Mucosa of rectum (tissue), 2 donors: ENCODE measurements at regions not wholly inside any gene's neighbourhood (a gene's known extent, or its start where the extent isn't known, plus 50 kb on each side); places are given as distances from the start of the nearest gene placed in this dataset.
"Not testable (repeated sequence)": the region's sequence is repeated elsewhere in the genome, so short reads cannot be mapped to it uniquely, and the experiment has no call there.

Source experiments
- H3K27ac ChIP-seq, 2 donors: one replicate each; pipeline ENCODE4 v1.7.0; 2013; ENCODE audit warnings: inconsistent platforms in 2 of 2, low read depth in 2 of 2, low read length in 2 of 2
- H3K27me3 ChIP-seq, 2 donors: one replicate each; pipeline ENCODE4 v1.7.0; 2013; ENCODE audit warnings: low read length in 2 of 2; ENCODE audit not compliant: control insufficient read depth in 2 of 2, insufficient read depth in 2 of 2
- H3K36me3 ChIP-seq, 2 donors: one replicate each; pipeline ENCODE4 v1.7.0; 2013; ENCODE audit warnings: low read length in 2 of 2; ENCODE audit not compliant: control insufficient read depth in 2 of 2, insufficient read depth in 2 of 2
- H3K4me1 ChIP-seq, 2 donors: one replicate each; pipeline ENCODE4 v1.7.0; 2013; ENCODE audit warnings: low read length in 2 of 2, mild to moderate bottlenecking in 1 of 2; ENCODE audit not compliant: control insufficient read depth in 2 of 2, insufficient read depth in 2 of 2
- H3K4me3 ChIP-seq, 2 donors: one replicate each; pipeline ENCODE4 v1.7.0; 2013; ENCODE audit warnings: low read length in 2 of 2
- H3K9ac ChIP-seq, 2 donors: one replicate each; pipeline ENCODE4 v1.7.0; 2013; ENCODE audit warnings: low read length in 2 of 2, low read depth in 1 of 2, mild to moderate bottlenecking in 1 of 2
- H3K9me3 ChIP-seq, 2 donors: one replicate each; pipeline ENCODE4 v1.7.0; 2013; ENCODE audit warnings: low read length in 2 of 2; ENCODE audit not compliant: control insufficient read depth in 2 of 2
- donor health status: healthy.
- donor health status: Normal muscosa, but diverticular disease.

GRCh38 chr6:50899306-50899870, 80.7 kb downstream of the TFAP2B start:
- Histone ChIP-seq H3K27ac (no peak overlapping the region), H3K4me1 (no peaks in the 10 kb centered on the region), H3K4me3 (no peak overlapping the region), H3K9me3 (no peaks in the 10 kb centered on the region), H3K36me3 (no peaks in the 10 kb centered on the region), H3K9ac (no peak overlapping the region), H3K27me3 (no peaks in the 10 kb centered on the region)

- H3K4me1 ChIP-seq, result no peaks in the 10 kb centered on the region
- H3K27ac ChIP-seq, result no peak overlapping the region
- no peak overlapping the region for H3K9ac ChIP-seq
- no peaks in the 10 kb centered on the region for H3K27me3 ChIP-seq
- no peak overlapping the region for H3K4me3 ChIP-seq
- H3K9me3 ChIP-seq, result no peaks in the 10 kb centered on the region
- no peaks in the 10 kb centered on the region for H3K36me3 ChIP-seq
Measured at GRCh38 chr6:50902260-50902659, 83.6 kb downstream of the TFAP2B start.

GRCh38 chr6:50905297-50905696, 86.6 kb downstream of the TFAP2B start:
- no peak overlapping the region for H3K4me3 ChIP-seq
- H3K27me3 ChIP-seq, result no peaks in the 10 kb centered on the region
- H3K4me1 ChIP-seq, result no peaks in the 10 kb centered on the region
- H3K36me3 ChIP-seq, result no peaks in the 10 kb centered on the region
- no peaks in the 10 kb centered on the region for H3K9me3 ChIP-seq
- no peak overlapping the region for H3K9ac ChIP-seq
- H3K27ac ChIP-seq, result no peak overlapping the region

GRCh38 chr6:50907565-50907964, 88.9 kb downstream of the TFAP2B start:
- Histone ChIP-seq H3K27ac (no peak overlapping the region), H3K9me3 (no peaks in the 10 kb centered on the region), H3K9ac (no peak overlapping the region), H3K4me3 (no peak overlapping the region), H3K27me3 (no peaks in the 10 kb centered on the region), H3K36me3 (no peaks in the 10 kb centered on the region), H3K4me1 (no peaks in the 10 kb centered on the region)

GRCh38 chr6:50913105-50913770, 94.6 kb downstream of the TFAP2B start:
- Histone ChIP-seq H3K36me3 (no peaks in the 10 kb centered on the region), H3K27me3 (no peaks in the 10 kb centered on the region), H3K4me3 (no peak overlapping the region), H3K4me1 (no peaks in the 10 kb centered on the region), H3K9ac (no peak overlapping the region), H3K27ac (no peak overlapping the region), H3K9me3 (no peaks in the 10 kb centered on the region)

GRCh38 chr6:50921378-50921777, 102.7 kb downstream of the TFAP2B start:
- H3K4me1 ChIP-seq, H3K4me3 ChIP-seq, H3K36me3 ChIP-seq: not testable (repeated sequence)

GRCh38 chr6:50921968-50922367, 103.3 kb downstream of the TFAP2B start:
- Histone ChIP-seq H3K36me3 (no peaks in the 10 kb centered on the region), H3K4me3 (no peak overlapping the region), H3K27ac (no peak overlapping the region), H3K4me1 (no peaks in the 10 kb centered on the region), H3K9ac (no peak overlapping the region), H3K27me3 (no peaks in the 10 kb centered on the region), H3K9me3 (peaks cover 0 to 2% of the 10 kb centered on the region in 2 donors)

More at GRCh38 chr6:50921378-50921777, 102.7 kb downstream of the TFAP2B start:
- H3K9me3 ChIP-seq, H3K27me3 ChIP-seq, H3K9ac ChIP-seq, H3K27ac ChIP-seq: not testable (repeated sequence)

- Histone ChIP-seq H3K4me3 (no peak overlapping the region), H3K27me3 (no peaks in the 10 kb centered on the region), H3K9me3 (peaks cover 0 to 2% of the 10 kb centered on the region in 2 donors), H3K36me3 (no peaks in the 10 kb centered on the region), H3K9ac (no peak overlapping the region), H3K27ac (no peak overlapping the region), H3K4me1 (no peaks in the 10 kb centered on the region)
Measured at GRCh38 chr6:50922579-50923525, 104.2 kb downstream of the TFAP2B start.

GRCh38 chr6:50924758-50925157, 106.1 kb downstream of the TFAP2B start:
- Histone ChIP-seq H3K9ac (no peak overlapping the region), H3K4me1 (no peaks in the 10 kb centered on the region), H3K27ac (no peak overlapping the region), H3K4me3 (no peak overlapping the region), H3K9me3 (peaks cover 0 to 2% of the 10 kb centered on the region in 2 donors), H3K36me3 (no peaks in the 10 kb centered on the region), H3K27me3 (no peaks in the 10 kb centered on the region)

- H3K27me3 ChIP-seq, result no peaks in the 10 kb centered on the region
- no peak overlapping the region for H3K9ac ChIP-seq
- no peaks in the 10 kb centered on the region for H3K4me1 ChIP-seq
- no peaks in the 10 kb centered on the region for H3K36me3 ChIP-seq
- H3K9me3 ChIP-seq, result peaks cover 0 to 2% of the 10 kb centered on the region in 2 donors
- no peak overlapping the region for H3K27ac ChIP-seq
- no peak overlapping the region for H3K4me3 ChIP-seq
Measured at GRCh38 chr6:50925548-50925947, 106.9 kb downstream of the TFAP2B start.
